Panc1 (cell line): ENCODE measurements at regions not wholly inside any gene's neighbourhood (a gene's known extent, or its start where the extent isn't known, plus 50 kb on each side); places are given as distances from the start of the nearest gene placed in this dataset.

Experiments
- ATAC-seq: fragments of 200-7000 bp; cut with Tn5 transposase; 2 replicates; pipeline ENCODE4 v1.9.1; 2020; ENCODE audit warnings: mild to moderate bottlenecking, moderate library complexity
- BruUV-seq: library from RNA; stranded (reverse); fragments of 400-500 nt; replicated peaks from 2 replicates; lab custom pipeline; 2021; lab: Mats Ljungman, UMichigan
- CTCF ChIA-PET: fragments of 300-600 bp; sonication (Branson Sonifier 250); formaldehyde crosslinking; loops from one replicate; lab custom pipeline; 2022; ENCODE audit warnings: antibody characterized with exemption; lab: Charles Lee
- POLR2A ChIA-PET: fragments of 300-600 bp; sonication (Branson Sonifier 250); formaldehyde crosslinking; loops from one replicate; lab custom pipeline; 2022; ENCODE audit warnings: antibody characterized with exemption; lab: Charles Lee
- DNase-seq: peaks from one replicate; pipeline ENCODE4 v3.0.0-alpha.2; 2010; ENCODE audit warnings: low read depth, low spot score
- H3K27ac ChIP-seq: 2 replicates; pipeline ENCODE4 v1.5.1; 2011; ENCODE audit warnings: mild to moderate bottlenecking, low read length, inconsistent platforms
- H3K27me3 ChIP-seq: fragments of 200-500 bp; sonication (Bioruptor generic); 2 replicates; pipeline ENCODE4 v1.6.0; 2014; ENCODE audit warnings: low read length, inconsistent platforms; ENCODE audit not compliant: control insufficient read depth, insufficient read depth
- H3K36me3 ChIP-seq: fragments of 200-500 bp; sonication (Bioruptor generic); 2 replicates; pipeline ENCODE4 v1.5.1; 2014; ENCODE audit warnings: inconsistent platforms, mild to moderate bottlenecking, low read length, moderate library complexity; ENCODE audit not compliant: control insufficient read depth, insufficient read depth
- H3K4me1 ChIP-seq: 2 replicates; pipeline ENCODE4 v1.5.1; 2011; ENCODE audit warnings: inconsistent platforms, mild to moderate bottlenecking, low read length, moderate library complexity; ENCODE audit not compliant: control insufficient read depth, insufficient read depth
- H3K4me3 ChIP-seq, 2 experiments: 2 replicates each; pipeline ENCODE4 v1.5.1; 2011 to 2012; ENCODE audit warnings: low read depth in 2 of 2, low read length in 2 of 2, mild to moderate bottlenecking in 2 of 2, inconsistent platforms in 1 of 2, moderate library complexity in 1 of 2
- H3K9me3 ChIP-seq: fragments of 200-500 bp; sonication (Bioruptor generic); 2 replicates; pipeline ENCODE4 v1.5.1; 2014; ENCODE audit warnings: low read depth, mild to moderate bottlenecking, inconsistent platforms, low read length, moderate library complexity; ENCODE audit not compliant: control insufficient read depth, insufficient read depth
- CTCF ChIP-seq: fragments of 450-650 bp; IDR thresholded peaks from 2 replicates; pipeline ENCODE4 v1.5.1; 2017; ENCODE audit warnings: mild to moderate bottlenecking
- POLR2AphosphoS5 ChIP-seq: IDR thresholded peaks from 2 replicates; pipeline ENCODE4 v1.6.1; 2012; ENCODE audit warnings: mild to moderate bottlenecking, low read depth, low read length, moderate library complexity
- REST ChIP-seq, 2 experiments: IDR thresholded peaks; 2 replicates each; pipeline ENCODE4 v1.6.1; 2011 to 2012; ENCODE audit warnings: low read depth in 2 of 2, control low read depth in 1 of 2, low read length in 1 of 2, mild to moderate bottlenecking in 1 of 2, moderate library complexity in 1 of 2; ENCODE audit not compliant: insufficient read depth in 1 of 2
- SIN3A ChIP-seq: IDR thresholded peaks from 2 replicates; pipeline ENCODE4 v1.6.1; 2012; ENCODE audit warnings: low read depth, mild to moderate bottlenecking, low read length, moderate library complexity, borderline replicate concordance; ENCODE audit not compliant: insufficient read depth
- TCF7L2 ChIP-seq: IDR thresholded peaks from 2 replicates; pipeline ENCODE4 v1.6.1; 2011; ENCODE audit warnings: mild to moderate bottlenecking, low read depth, low read length, inconsistent platforms
- in situ Hi-C: cut with HindIII; loops from 2 replicates; pipeline ENCODE4 v1.10.0; 2016; ENCODE audit warnings: low sequenced_read_pairs, low pct_unique_long_range_greater_than_20kb
- intact Hi-C: fragments of 100-400 bp; cut with micrococcal nuclease; formaldehyde crosslinking; loops from one replicate; pipeline ENCODE4 v1.10.0; 2022; ENCODE audit not compliant: unreplicated experiment

- TF ChIP-seq REST (IDR thresholded peaks at IDR 0.05; ENCODE audit: insufficient read depth in 1 of 2, low read depth in 2 of 2, low read length in 1 of 2) (no peak), SIN3A (no peak), CTCF (no peak), POLR2AphosphoS5 (no peak), TCF7L2 (no peak)
- H3K9me3 ChIP-seq: no peaks in the 10 kb centered on the region
- intact Hi-C loops: no loop called here
- no TSS peak for BruUV-seq
- peaks cover 4% of the 10 kb centered on the region for H3K4me1 ChIP-seq
- no peak overlapping the region for H3K4me3 ChIP-seq
- DNase-seq (no peak), ATAC-seq (no peak)
- H3K27me3 ChIP-seq: no peaks in the 10 kb centered on the region
- POLR2A ChIA-PET: no interaction called here
- no peak overlapping the region for H3K27ac ChIP-seq
- H3K36me3 ChIP-seq: no peaks in the 10 kb centered on the region
- CTCF ChIA-PET: no interaction called here
- in situ Hi-C loops: no loop called here
Measured at GRCh38 chr3:159723295-159723694, 265.3 kb upstream of the IL12A start.

- POLR2A ChIA-PET: no interaction called here
- in situ Hi-C loops (no loop called here), intact Hi-C loops (no loop called here)
- no peak for DNase-seq
- CTCF ChIA-PET: no interaction called here
- Histone ChIP-seq H3K4me1 (peaks cover 4% of the 10 kb centered on the region), H3K9me3 (no peaks in the 10 kb centered on the region), H3K4me3 (no peak overlapping the region), H3K27me3 (no peaks in the 10 kb centered on the region), H3K36me3 (no peaks in the 10 kb centered on the region), H3K27ac (no peak overlapping the region)
- BruUV-seq: no TSS peak
- no peak for ATAC-seq
- TF ChIP-seq SIN3A (no peak), CTCF (no peak), TCF7L2 (no peak)
Measured at GRCh38 chr3:159724627-159725026, 264.0 kb upstream of the IL12A start.
